Small intestine (tissue), 7 donors: ENCODE measurements at regions not wholly inside any gene's neighbourhood (a gene's known extent, or its start where the extent isn't known, plus 50 kb on each side); places are given as distances from the start of the nearest gene placed in this dataset.

Experiments used
- DNase-seq, 2 donors: peaks; one replicate each; pipeline versions ENCODE4 v3.0.0 to v3.0.0-alpha.2; 2013
- FAIRE-seq: peaks from 2 replicates; lab custom pipeline; 2012; peaks lifted over from hg19 to GRCh38; lab: Jason Lieb, UNC
- H3K27ac ChIP-seq, 3 donors: one replicate each; pipeline ENCODE4 v1.5.1; 2013; ENCODE audit warnings: low read length in 2 of 3, mild to moderate bottlenecking in 2 of 3, control low read depth in 1 of 3, inconsistent platforms in 1 of 3, low read depth in 1 of 3, moderate library complexity in 1 of 3
- H3K27me3 ChIP-seq, 3 donors: one replicate each; pipeline ENCODE4 v1.6.1; 2013; ENCODE audit warnings: low read length in 3 of 3, inconsistent platforms in 1 of 3; ENCODE audit not compliant: control insufficient read depth in 3 of 3, insufficient read depth in 3 of 3
- H3K36me3 ChIP-seq, 3 donors: one replicate each; pipeline ENCODE4 v1.6.1; 2013; ENCODE audit warnings: low read length in 3 of 3, inconsistent platforms in 1 of 3, low read depth in 1 of 3, mild to moderate bottlenecking in 1 of 3, moderate library complexity in 1 of 3; ENCODE audit not compliant: control insufficient read depth in 3 of 3, insufficient read depth in 2 of 3
- H3K4me1 ChIP-seq, 3 donors: one replicate each; pipeline ENCODE4 v1.6.1; 2013; ENCODE audit warnings: low read length in 2 of 3, inconsistent platforms in 1 of 3, low read depth in 1 of 3, mild to moderate bottlenecking in 1 of 3, moderate library complexity in 1 of 3; ENCODE audit not compliant: control insufficient read depth in 3 of 3, insufficient read depth in 2 of 3
- H3K4me3 ChIP-seq, 3 donors: one replicate each; pipeline ENCODE4 v1.5.1; 2013; ENCODE audit warnings: low read length in 3 of 3, control low read depth in 1 of 3, inconsistent platforms in 1 of 3, low read depth in 1 of 3, mild to moderate bottlenecking in 1 of 3, moderate library complexity in 1 of 3
- H3K9me3 ChIP-seq, 2 donors: one replicate each; pipeline ENCODE4 v1.6.1; 2013; ENCODE audit warnings: low read depth in 1 of 2, low read length in 1 of 2; ENCODE audit not compliant: control insufficient read depth in 2 of 2, insufficient read depth in 1 of 2
- WGBS, 3 donors: extraction: QIAGEN DNeasy Blood & Tissue Kit; methylation state at CpG; one replicate each; pipeline ENCODE4 v1.1.7; 2013; 5-methylcytosine and 5-hydroxymethylcytosine counted together
- donor health status: healthy with polysubstance abuse.
- donor health status: control.
- donor health status: control.
- donor health status: Bipolar disorder and iron deficiency.
- donor health status: healthy.

- WGBS, 3 donors, result 76 to 84% (median 84%) methylated on average over 9 of the region's 9 CpGs
Observed at GRCh38 chr19:29429021-29429420, 96.8 kb upstream of the VSTM2B start.

GRCh38 chr19:29429581-29429980 is 96.2 kb upstream of the VSTM2B start:
- DNase-seq (no peak), FAIRE-seq (no peak)
- H3K36me3 ChIP-seq, result no peaks in the 10 kb centered on the region
- WGBS, 3 donors, result 85 to 87% (median 86%) methylated on average over 15 of the region's 15 CpGs
- no peak overlapping the region for H3K4me3 ChIP-seq
- no peak overlapping the region for H3K27ac ChIP-seq
- no peaks in the 10 kb centered on the region for H3K4me1 ChIP-seq
- peaks cover 0 to 2% of the 10 kb centered on the region in 2 donors for H3K9me3 ChIP-seq
- H3K27me3 ChIP-seq, result no peaks in the 10 kb centered on the region

More at GRCh38 chr19:29429021-29429420, 96.8 kb upstream of the VSTM2B start:
- H3K36me3 ChIP-seq, result no peaks in the 10 kb centered on the region
- no peak overlapping the region for H3K27ac ChIP-seq
- no peak overlapping the region for H3K4me3 ChIP-seq
- peaks cover 0 to 2% of the 10 kb centered on the region in 2 donors for H3K9me3 ChIP-seq
- FAIRE-seq, result no peak
- H3K27me3 ChIP-seq, result no peaks in the 10 kb centered on the region
- DNase-seq, result no peak
- no peaks in the 10 kb centered on the region for H3K4me1 ChIP-seq

GRCh38 chr19:29431332-29431731 is 94.5 kb upstream of the VSTM2B start:
- no peaks in the 10 kb centered on the region for H3K27me3 ChIP-seq
- H3K36me3 ChIP-seq, result no peaks in the 10 kb centered on the region
- DNase-seq (no peak), FAIRE-seq (no peak)
- no peaks in the 10 kb centered on the region for H3K4me1 ChIP-seq
- no peak overlapping the region for H3K27ac ChIP-seq
- no peak overlapping the region for H3K4me3 ChIP-seq
- WGBS, 3 donors, result 67 to 75% (median 74%) methylated on average over 7 of the region's 7 CpGs
- H3K9me3 ChIP-seq, result peaks cover 0 to 2% of the 10 kb centered on the region in 2 donors

- no peak overlapping the region for H3K27ac ChIP-seq
- no peak for FAIRE-seq
Observed at GRCh38 chr19:29432677-29433076, 93.1 kb upstream of the VSTM2B start.

GRCh38 chr19:29436591-29437103 is 89.1 kb upstream of the VSTM2B start:
- no peak overlapping the region for H3K4me3 ChIP-seq
- no peak overlapping the region for H3K27ac ChIP-seq
- 85 to 89% (median 88%) methylated on average over 11 of the region's 11 CpGs for WGBS, 3 donors
- H3K9me3 ChIP-seq, result peaks cover 0 to 2% of the 10 kb centered on the region in 2 donors
- H3K4me1 ChIP-seq, result no peaks in the 10 kb centered on the region
- FAIRE-seq, result no peak
- H3K36me3 ChIP-seq, result no peaks in the 10 kb centered on the region
- no peaks in the 10 kb centered on the region for H3K27me3 ChIP-seq
- no peak for DNase-seq

More at GRCh38 chr19:29432677-29433076, 93.1 kb upstream of the VSTM2B start:
- H3K4me3 ChIP-seq, result no peak overlapping the region
- H3K4me1 ChIP-seq, result no peaks in the 10 kb centered on the region
- no peaks in the 10 kb centered on the region for H3K36me3 ChIP-seq
- WGBS, 3 donors, result 67 to 79% (median 72%) methylated on average over 5 of the region's 5 CpGs
- no peaks in the 10 kb centered on the region for H3K27me3 ChIP-seq
- DNase-seq, result no peak
- H3K9me3 ChIP-seq, result no peaks in the 10 kb centered on the region

- no peak for DNase-seq
- H3K4me3 ChIP-seq, result no peak overlapping the region
- no peaks in the 10 kb centered on the region for H3K27me3 ChIP-seq
- no peaks in the 10 kb centered on the region for H3K36me3 ChIP-seq
- FAIRE-seq, result no peak
- H3K9me3 ChIP-seq, result peaks cover 0 to 4% of the 10 kb centered on the region in 2 donors
- H3K27ac ChIP-seq, result no peak overlapping the region
- H3K4me1 ChIP-seq, result no peaks in the 10 kb centered on the region
Observed at GRCh38 chr19:29439021-29439420, 86.8 kb upstream of the VSTM2B start.

- 85 to 88% (median 88%) methylated on average over 26 to 34 of the region's 34 CpGs for WGBS, 3 donors
- FAIRE-seq, result no peak
Observed at GRCh38 chr19:29439688-29440550, 85.9 kb upstream of the VSTM2B start.

GRCh38 chr19:29442094-29442493 is 83.7 kb upstream of the VSTM2B start:
- H3K27me3 ChIP-seq, result peaks cover 0 to 4% (median 0%) of the 10 kb centered on the region in 3 donors
- no peaks in the 10 kb centered on the region for H3K36me3 ChIP-seq
- no peaks in the 10 kb centered on the region for H3K4me1 ChIP-seq
- FAIRE-seq (no peak), DNase-seq (no peak)
- peaks cover 0 to 4% of the 10 kb centered on the region in 2 donors for H3K9me3 ChIP-seq
- WGBS, 3 donors, result 70 to 71% (median 71%) methylated on average over 7 of the region's 7 CpGs
- no peak overlapping the region for H3K4me3 ChIP-seq
- no peak overlapping the region for H3K27ac ChIP-seq

More at GRCh38 chr19:29439688-29440550, 85.9 kb upstream of the VSTM2B start:
- Histone ChIP-seq H3K9me3 (peaks cover 0 to 4% of the 10 kb centered on the region in 2 donors), H3K4me3 (no peak overlapping the region), H3K27me3 (no peaks in the 10 kb centered on the region), H3K36me3 (no peaks in the 10 kb centered on the region), H3K27ac (no peak overlapping the region), H3K4me1 (no peaks in the 10 kb centered on the region)
- no peak for DNase-seq
